Choroid plexus epithelial cell (primary cell): ENCODE measurements at regions not wholly inside any gene's neighbourhood (a gene's known extent, or its start where the extent isn't known, plus 50 kb on each side); places are given as distances from the start of the nearest gene placed in this dataset.

Experiments
- DNase-seq: peaks from one replicate; pipeline ENCODE4 v3.0.0-alpha.2; 2010; ENCODE audit warnings: low read depth
- H3K4me3 ChIP-seq: 2 replicates; pipeline ENCODE4 v1.5.1; 2011; ENCODE audit warnings: low read depth, mild to moderate bottlenecking, control low read depth, low read length, moderate library complexity
- CTCF ChIP-seq: conservative IDR thresholded peaks from 2 replicates; pipeline ENCODE4 v1.5.1; 2011; ENCODE audit warnings: low read depth, mild to moderate bottlenecking, control low read depth, inconsistent platforms, low read length, moderate library complexity

GRCh38 chr5:174616036-174616435 lies 108.3 kb upstream of the MSX2 start:
- no peak for TF ChIP-seq CTCF

DNA sequence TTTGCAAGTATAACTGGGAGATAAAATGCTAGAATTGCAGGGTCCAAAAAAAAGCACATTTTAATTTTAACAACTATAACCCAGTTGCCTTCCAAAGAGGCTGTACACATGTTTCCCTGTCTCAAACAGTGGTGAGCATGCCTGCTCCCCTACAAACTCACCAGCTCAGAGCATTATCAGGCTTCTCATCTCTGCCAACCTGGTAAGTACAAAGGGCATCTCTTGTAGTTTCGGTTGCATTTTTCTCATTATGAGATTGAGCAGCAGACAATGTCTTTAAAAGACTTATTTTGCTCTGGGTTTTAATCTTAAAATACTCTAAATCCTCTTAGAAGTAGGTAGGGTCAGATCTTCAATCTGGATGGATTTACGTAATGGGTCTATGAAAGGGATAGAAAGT lies 107.1 kb upstream of the MSX2 start:
- DNase-seq, result no peak
- H3K4me3 ChIP-seq, result no peak overlapping the region
- no peak for TF ChIP-seq CTCF

More at GRCh38 chr5:174616036-174616435, 108.3 kb upstream of the MSX2 start:
- H3K4me3 ChIP-seq, result no peak overlapping the region
- DNase-seq, result no peak

DNA sequence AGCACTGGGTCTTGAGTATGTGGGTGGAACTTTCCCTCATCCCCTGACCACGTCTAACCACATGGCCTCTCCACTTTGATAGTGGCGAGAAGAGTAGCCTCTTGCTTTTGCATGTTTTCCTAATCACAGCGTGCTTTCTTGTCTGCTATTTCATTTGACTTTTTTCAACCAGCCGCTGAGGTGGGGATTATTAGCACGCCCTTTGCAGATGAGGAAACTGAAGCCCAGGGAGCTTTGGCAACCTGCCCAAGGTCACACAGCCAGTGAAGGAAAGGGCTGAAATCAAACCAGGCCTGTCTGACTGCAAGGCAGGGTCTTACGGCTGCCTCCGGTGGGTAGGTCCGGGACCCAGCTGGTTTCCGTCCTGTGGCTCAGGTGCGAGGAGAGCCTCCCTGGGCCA lies 106.5 kb upstream of the MSX2 start:
- TF ChIP-seq CTCF, result no peak
- H3K4me3 ChIP-seq, result no peak overlapping the region
- no peak for DNase-seq

DNA sequence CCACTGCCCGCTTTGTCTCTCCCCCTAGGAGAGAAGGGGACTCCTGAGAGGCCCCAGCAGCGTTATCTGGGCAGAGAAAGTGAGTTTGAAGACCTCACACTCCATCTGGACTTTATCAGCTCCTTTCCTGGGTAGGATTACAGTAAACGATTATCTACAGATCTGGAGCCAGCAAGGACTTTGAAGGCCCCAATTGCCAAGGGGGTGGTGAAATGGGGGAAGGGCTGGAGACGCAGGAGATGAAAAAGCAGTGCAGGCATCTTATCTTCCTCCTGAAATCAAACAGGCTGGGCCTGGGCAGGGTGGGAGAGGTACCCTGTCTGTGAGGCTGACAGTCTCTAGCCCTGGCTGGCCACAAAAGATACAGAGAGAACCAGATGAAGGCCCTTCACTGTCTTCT lies 105.8 kb upstream of the MSX2 start:
- DNase-seq, result no peak
- TF ChIP-seq CTCF, result no peak
- no peak overlapping the region for H3K4me3 ChIP-seq

DNA sequence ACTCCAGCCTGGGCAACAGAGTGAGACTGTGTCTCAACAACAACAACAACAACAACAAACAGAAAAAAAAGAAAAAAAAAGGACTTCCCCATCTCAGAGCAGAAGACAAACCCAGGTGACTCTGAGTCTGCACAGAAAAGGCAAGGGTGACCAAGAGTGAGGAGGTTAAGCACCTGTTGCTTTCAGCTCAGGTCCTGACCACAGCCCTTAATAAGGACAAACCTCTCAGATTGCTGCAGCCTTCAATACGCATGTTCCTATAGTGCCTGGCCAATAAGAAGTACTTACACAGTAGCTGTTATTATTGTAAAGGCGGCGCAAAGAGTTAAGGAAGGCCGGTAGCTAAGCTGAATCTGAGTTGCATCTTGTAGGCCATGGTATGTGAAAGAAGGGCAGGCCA lies 102.3 kb upstream of the MSX2 start:
- DNase-seq, result no peak
- H3K4me3 ChIP-seq, result no peak overlapping the region
- no peak for TF ChIP-seq CTCF

- no peak for DNase-seq
- no peak for TF ChIP-seq CTCF
- no peak overlapping the region for H3K4me3 ChIP-seq
These were observed 101.4 kb upstream of the MSX2 start for GRCh38 chr5:174623018-174623417.

DNA sequence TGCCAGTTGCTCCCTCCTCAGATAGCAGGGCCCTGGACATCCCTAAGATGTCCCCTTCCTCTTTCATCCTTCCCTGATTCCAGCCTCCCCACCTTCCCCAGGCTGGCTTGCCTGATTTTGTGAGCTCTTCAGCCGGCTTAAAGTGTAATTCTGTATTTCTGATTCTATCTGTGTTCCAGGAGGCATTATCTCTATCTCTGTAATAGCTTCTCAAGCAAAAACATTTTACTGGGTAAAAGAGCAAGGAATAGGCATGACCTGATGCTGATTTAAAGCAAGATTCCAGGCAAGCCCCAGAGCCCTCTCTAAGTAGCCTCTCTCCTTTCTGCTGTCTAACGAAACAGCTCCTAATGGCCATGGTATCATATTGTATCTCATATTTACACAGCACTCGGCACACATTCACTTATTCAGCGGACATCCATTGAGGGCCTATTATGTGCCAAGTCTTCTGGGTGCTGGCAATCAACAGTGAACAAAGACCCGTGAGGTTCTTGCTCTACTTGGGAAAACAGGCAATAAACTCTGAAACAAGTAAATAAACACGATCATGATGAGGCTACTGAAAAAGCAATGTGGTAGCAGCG lies 100.9 kb upstream of the MSX2 start:
- no peak for DNase-seq
- no peak overlapping the region for H3K4me3 ChIP-seq
- no peak for TF ChIP-seq CTCF
